Lower leg skin (tissue), 3 donors: ENCODE measurements at regions not wholly inside any gene's neighbourhood (a gene's known extent, or its start where the extent isn't known, plus 50 kb on each side); places are given as distances from the start of the nearest gene placed in this dataset.

Experiments used
- CTCF ChIP-seq, 3 donors: fragments of 450-650 bp; IDR thresholded peaks; one replicate each; pipeline ENCODE4 v1.5.1; 2016; ENCODE audit warnings: antibody characterized with exemption in 3 of 3, mild to moderate bottlenecking in 3 of 3, moderate library complexity in 2 of 3
- POLR2A ChIP-seq, 2 donors: fragments of 450-650 bp; IDR thresholded peaks; one replicate each; pipeline ENCODE4 v1.6.1; 2016 to 2017; ENCODE audit warnings: antibody characterized with exemption in 2 of 2, mild to moderate bottlenecking in 1 of 2, moderate library complexity in 1 of 2

DNA sequence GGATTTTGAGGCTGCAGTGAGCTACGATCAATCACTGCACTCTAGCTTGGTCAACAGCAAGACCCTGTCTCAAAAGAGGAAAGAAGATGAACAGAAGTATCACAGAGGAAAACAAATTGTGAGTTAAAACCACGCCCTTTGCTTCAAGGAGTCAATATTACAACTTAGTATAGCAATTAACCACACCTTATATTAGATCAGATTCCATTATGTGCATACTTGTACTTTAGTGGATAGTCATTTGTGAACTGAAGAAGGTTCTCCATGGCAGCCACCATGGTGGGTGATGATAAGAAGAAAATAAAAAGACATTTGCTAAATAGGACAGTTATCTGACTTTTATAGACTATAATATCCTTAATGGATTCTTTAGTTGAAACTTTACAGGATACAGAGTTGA lies 72.3 kb upstream of the EFEMP1 start:
- TF ChIP-seq CTCF (IDR thresholded peaks at IDR 0.05) = no peak
- TF ChIP-seq POLR2A (IDR thresholded peaks at IDR 0.05) = no peak
